Left renal pelvis (tissue), 4 donors: ENCODE measurements at regions not wholly inside any gene's neighbourhood (a gene's known extent, or its start where the extent isn't known, plus 50 kb on each side); places are given as distances from the start of the nearest gene placed in this dataset.
"Not testable (repeated sequence)": the region's sequence is repeated elsewhere in the genome, so short reads cannot be mapped to it uniquely, and the experiment has no call there.

Source experiments
- DNase-seq, 4 donors: peaks; one replicate each; pipeline ENCODE4 v3.0.0-alpha.2; 2013; ENCODE audit warnings: low read depth in 4 of 4, low spot score in 3 of 4

DNA sequence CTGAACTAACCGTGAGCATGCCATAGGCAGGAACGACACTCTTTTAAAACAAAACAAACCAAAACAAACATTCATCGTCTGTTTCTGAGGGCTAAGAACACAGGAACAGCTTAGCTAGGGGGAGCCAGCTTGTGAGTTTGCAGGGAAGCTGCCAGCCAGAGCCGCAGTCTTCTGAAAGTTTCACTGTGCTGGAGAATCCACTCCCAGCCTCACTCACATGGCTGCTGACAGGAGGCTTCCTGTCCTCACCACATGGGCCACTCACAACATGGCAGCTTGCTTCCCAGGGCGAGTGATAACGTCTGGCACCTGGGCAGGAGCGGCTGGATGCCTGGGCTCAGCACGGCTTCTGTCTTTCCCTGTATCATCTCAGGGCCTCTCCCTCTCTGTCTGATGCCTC, 275.2 kb downstream of the MSX2 start:
- no peak for DNase-seq

GRCh38 chr5:174998131-174998730, 273.8 kb downstream of the MSX2 start:
- DNase-seq: no peak

GRCh38 chr5:174997688-174998087, 273.3 kb downstream of the MSX2 start:
- DNase-seq: no peak

GRCh38 chr5:174996941-174997340, 272.6 kb downstream of the MSX2 start:
- DNase-seq: no peak

GRCh38 chr5:174995827-174996226, 271.4 kb downstream of the MSX2 start:
- DNase-seq: no peak

DNA sequence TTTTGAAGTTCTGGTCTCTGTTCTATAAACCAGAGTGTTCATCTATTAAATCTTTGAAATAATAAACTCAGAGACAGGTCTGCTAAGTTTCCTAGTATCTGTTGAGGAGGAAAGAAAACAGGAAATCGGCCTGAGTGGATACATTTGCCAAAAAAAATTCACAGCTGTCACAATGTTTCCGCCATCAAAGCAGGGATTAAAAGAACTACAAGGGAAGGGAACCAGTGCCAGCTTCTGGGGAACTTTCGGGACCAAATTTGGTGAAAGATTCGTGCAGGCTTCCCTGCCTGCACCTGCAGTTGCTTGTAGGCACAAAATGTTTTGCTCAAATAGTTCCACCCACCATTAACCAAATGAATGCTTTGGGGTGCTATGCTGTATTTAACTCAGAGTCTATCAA, 267.5 kb downstream of the MSX2 start:
- DNase-seq: no peak

- no peak for DNase-seq
Measured at GRCh38 chr5:174990909-174991308, 266.5 kb downstream of the MSX2 start.

GRCh38 chr5:174987443-174988012, 263.1 kb downstream of the MSX2 start:
- DNase-seq: no peak

- DNase-seq: no peak
Measured at GRCh38 chr5:174984863-174985262, 260.5 kb downstream of the MSX2 start.

GRCh38 chr5:174982485-174982884, 258.1 kb downstream of the MSX2 start:
- no peak for DNase-seq

DNA sequence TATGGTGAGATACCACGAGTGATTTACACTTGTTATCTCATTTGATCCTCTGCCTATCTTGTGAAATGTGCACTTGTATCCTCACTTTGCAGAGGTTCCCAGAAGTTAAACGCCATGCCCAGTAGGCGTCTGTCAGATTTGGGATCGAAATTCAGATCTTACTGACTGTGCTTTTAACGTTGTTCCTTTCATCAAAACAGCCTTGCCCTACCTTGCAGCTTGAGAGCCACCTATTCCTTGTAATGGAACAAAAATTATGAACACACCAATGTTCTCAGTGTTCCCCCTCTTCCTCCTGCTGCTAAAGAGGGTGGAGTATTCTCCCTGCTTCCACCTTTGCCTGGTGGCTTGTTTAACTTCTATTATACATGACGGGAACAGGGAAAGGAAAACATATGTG, 257.0 kb downstream of the MSX2 start:
- DNase-seq: no peak

DNA sequence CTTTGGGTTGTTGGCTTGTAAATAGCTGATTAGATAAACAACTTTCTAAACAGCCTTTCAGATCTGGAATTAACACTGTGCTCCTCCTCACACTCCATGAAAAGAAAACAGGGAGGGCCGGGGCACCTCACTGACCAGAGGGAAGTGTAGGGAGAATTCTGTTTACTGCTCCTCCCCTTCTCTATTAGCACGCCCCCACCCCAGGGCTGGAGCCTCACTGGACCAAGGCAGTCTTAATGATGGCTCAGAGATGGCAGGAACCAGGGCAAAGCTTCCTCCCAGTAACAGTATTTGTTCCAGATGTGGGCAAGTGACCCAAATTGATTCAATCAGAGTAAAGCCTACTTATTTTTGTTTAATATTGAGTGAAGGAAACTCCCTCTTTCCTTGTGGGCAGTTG, 256.6 kb downstream of the MSX2 start:
- DNase-seq: no peak

DNA sequence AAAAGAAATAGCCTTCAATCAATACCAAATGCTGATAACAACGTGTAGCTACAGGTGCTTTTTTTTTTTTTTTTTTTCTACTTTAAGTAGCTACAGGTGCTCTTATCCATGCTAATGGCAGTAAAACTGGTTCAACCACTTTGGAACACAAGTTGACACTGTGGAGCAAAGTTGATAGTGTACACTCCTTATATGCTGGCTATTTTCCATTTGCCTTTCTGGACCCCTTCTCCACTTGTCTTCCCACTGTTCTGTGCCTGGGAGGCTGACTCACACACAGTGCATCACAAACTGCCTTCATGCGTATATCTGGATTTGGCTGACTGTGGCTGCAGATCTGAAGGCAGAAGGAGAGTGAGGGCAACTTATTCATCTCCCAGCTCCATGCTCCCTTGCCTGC, 247.9 kb downstream of the MSX2 start:
- DNase-seq: no peak

- DNase-seq: no peak
Measured at GRCh38 chr5:174971210-174971609, 246.8 kb downstream of the MSX2 start.

- DNase-seq: no peak
Measured at GRCh38 chr5:174970502-174970901, 246.1 kb downstream of the MSX2 start.

GRCh38 chr5:174953871-174954270, 229.5 kb downstream of the MSX2 start:
- no peak for DNase-seq

DNA sequence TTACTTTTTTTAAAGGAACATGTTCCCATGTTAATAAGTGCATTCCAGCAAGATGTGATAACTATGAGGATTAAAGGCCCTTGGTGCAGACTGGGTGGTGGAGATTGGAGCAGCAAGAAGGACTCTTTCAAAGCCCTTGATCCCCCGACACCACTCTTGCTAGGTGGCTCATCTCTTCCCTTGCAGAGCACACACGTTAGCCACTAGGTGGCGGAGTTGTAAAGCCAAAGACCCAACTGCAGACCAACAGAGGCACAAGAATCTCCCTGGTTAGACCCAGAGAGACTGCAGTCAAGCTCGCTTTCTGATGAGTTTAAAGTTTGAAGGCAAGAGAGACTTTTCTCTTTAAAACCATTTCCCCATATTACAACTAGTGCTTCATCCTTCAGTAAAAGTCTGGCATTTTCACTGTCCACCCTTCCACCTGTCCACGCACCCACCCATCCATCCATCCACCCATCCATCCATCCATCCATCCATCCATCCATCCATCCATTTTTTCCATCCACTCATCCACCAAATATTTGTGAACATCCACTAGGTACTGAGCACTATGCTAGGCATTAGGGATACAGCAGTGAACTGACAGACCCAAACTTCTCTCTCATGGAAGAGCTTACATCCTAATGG, 226.9 kb downstream of the MSX2 start:
- peak; percentile 38 to 74 (median 60) for DNase-seq

DNA sequence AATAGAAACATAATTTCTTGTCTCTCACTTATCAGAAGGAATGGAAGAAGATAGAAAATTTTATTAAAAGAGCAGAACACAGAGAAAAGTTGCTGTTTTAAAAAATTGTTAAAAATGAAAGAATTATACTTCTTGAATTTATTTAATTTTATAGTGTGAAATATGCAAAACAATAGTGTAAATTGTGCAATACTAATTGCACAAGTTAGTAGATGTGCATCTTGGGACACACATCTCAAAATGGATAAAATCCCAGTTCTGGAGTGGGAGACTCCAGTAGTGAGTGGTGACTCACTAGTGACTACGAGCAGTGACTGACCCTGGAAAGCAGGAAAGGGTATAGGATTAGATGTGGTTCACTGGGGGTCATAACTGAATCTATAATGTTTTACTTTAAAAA, 223.2 kb downstream of the MSX2 start:
- no peak for DNase-seq

DNA sequence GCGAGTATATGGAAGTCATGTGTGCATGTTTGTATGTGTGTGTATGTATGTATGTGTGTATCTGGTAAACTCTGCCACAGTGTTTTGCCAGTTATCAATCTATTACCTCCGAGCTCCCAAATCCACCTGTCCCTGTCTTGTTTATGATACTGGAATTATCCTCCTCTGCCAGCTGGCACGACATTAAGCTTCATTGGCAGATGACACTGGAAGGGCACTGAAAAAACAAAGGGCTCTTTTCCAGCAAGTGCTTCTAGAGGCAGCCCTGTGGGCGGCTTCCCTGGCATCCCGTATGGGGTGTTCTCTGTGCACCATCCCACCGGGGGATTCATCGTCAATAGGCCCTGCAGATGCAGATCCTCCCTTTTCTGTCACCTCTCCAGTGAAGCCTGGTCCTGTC, 221.5 kb downstream of the MSX2 start:
- DNase-seq: no peak

GRCh38 chr5:174943785-174944184, 219.4 kb downstream of the MSX2 start:
- DNase-seq: no peak

- DNase-seq: not testable (repeated sequence)
Measured at GRCh38 chr5:174943002-174943401, 218.6 kb downstream of the MSX2 start.
